SIG-M5 treated with dmso at 0.1 percent for 504 hours (cell line): ENCODE measurements at regions not wholly inside any gene's neighbourhood (a gene's known extent, or its start where the extent isn't known, plus 50 kb on each side); places are given as distances from the start of the nearest gene placed in this dataset.
"Not testable (repeated sequence)": the region's sequence is repeated elsewhere in the genome, so short reads cannot be mapped to it uniquely, and the experiment has no call there.

Source experiments
- DNase-seq: peaks from one replicate; lab custom pipeline; 2025; ENCODE audit not compliant: unreplicated experiment; lab: John Stamatoyannopoulos, UW

- no peak for DNase-seq
These were observed 2017.3 kb downstream of the C4orf33 start for GRCh38 chr4:131113273-131113672.

DNA sequence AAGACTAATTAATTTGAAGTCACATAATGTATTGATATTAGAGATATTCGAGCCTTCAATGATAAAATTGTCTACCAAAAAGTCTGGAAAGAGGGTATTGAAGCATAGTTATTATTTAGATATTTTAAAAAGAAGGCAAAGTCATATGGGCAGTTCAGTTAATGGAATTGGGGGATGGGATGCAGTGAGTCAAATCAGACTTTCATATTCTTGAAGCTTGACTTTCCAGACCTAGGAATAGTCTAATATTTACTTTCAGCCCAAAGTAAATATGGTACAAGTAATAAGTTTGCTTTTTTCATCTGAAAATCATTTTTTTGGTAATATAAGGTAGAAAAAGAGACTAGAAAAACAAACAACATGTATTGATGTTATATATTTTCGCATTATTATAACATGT lies 2017.8 kb downstream of the C4orf33 start:
- DNase-seq, result no peak

DNA sequence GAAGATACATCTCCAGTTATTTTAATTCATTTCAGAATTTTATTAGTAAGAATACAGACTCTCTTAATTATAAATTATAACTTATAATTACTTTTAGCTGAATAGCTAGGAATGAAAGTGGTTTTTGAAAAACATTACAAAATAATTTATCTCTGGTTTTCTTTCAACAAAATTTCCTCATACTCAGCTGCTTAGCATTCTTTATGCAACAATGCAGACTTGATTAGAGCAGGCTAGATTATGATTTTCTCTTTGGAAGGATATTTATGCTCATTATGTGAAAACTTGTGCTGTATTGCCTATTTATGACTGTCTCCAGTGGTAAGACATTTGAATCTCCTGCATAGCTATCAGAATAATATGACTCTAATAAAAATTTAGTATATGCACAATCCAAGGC lies 2023.7 kb downstream of the C4orf33 start:
- DNase-seq, result no peak

DNA sequence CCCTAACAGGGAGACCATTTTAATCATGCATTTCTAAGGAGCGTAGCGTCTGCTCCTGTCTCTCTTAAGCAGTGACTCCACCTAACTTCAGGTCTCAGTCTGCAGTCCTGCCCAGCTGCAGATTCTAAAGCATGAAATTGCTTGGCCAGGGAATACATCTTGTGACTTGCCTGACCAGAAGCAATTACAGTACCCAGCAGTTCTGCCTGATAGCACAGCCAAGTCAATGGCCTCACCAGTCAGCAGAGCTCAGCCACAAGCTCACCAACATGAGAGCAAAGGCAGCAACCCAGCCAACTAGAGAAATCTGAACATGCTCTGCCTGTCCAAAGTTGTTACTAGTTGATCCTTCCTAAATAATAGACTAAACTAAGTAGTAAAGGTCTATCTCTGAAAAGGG lies 2011.9 kb upstream of the PCDH10 start:
- no peak for DNase-seq

GRCh38 chr4:131159261-131159660 lies 1989.8 kb upstream of the PCDH10 start:
- DNase-seq, result no peak

- DNase-seq, result no peak
These were observed 1956.8 kb upstream of the PCDH10 start for GRCh38 chr4:131192318-131192717.

GRCh38 chr4:131207589-131207988 lies 1941.5 kb upstream of the PCDH10 start:
- no peak for DNase-seq

GRCh38 chr4:131248314-131248713 lies 1900.8 kb upstream of the PCDH10 start:
- no peak for DNase-seq

DNA sequence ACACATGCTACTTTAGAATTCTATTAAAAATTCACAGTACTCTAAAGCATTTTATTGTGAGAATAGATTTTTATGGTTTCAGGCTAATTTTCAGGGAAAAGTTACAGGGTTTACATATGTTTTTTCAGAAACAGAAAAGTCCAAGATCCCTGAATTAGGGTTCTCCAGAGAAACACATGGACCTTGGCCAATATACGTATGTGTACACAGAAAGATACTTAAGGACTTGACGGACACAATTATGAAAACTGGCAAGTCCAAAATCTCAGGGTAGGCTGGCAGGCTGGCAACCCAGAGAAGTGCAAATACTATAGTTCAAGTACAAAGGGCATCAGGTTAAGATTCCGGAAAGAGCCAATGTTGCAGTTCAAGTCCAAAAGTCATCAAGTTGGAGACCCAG lies 1897.8 kb upstream of the PCDH10 start:
- no peak for DNase-seq

DNA sequence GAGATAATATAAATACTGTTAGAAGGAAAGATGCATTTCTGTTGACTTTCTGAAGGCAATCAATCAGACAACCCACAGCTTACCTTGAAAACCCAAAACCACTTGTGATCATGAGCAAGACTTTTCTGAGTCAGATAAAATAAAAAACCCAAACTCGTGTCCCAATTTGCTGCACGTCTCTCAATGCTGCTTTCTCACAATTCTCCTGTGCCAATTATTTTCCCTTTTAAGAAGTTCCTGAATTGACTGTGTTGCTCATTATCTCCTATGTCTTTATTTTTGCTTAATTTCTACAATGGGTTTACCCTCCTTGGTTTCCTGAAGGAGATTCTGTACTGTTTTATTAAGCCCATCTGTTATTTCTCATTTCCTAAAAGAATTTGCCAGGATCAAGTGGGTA lies 1891.9 kb upstream of the PCDH10 start:
- no peak for DNase-seq

DNA sequence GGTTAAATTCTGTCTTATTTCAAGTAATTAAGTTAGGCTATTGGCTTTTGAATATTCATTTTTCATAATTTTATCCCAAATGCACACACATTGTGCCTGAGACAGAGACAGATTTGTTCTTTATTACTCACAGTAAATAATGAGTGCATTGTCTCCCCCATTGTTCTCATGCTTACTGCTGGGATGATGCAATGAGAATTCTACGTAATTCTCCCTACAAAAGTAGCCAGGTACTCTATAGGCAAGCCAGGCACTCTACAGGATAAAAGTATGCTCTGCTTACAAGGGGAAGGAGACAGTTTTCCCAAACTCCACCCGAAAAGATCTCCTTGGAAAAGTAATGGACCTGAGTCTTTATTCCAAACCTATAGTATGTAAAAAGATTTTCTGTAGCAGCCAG lies 1890.7 kb upstream of the PCDH10 start:
- no peak for DNase-seq

GRCh38 chr4:131288441-131288840 lies 1860.7 kb upstream of the PCDH10 start:
- DNase-seq, result no peak

DNA sequence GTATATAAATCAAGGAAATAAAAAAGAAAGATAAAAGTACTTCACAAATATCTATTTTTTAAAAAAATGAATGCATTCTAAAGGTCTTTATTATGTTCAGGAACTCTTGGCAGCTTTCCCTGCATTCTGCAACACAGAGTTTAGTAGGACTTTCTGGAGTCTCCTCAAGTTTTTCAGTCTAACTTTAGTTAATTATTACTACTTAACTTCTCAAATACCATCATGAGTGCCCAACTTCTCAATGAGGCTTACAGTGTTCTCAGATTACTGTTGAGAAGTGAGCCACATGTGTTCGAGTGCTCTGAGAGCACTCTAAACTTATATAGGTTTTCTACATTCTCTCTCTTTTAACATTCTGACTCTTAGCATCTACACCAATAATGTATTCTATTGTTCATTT lies 1852.9 kb upstream of the PCDH10 start:
- DNase-seq, result no peak

GRCh38 chr4:131302108-131302507 lies 1847.0 kb upstream of the PCDH10 start:
- DNase-seq, result no peak

GRCh38 chr4:131304686-131305085 lies 1844.4 kb upstream of the PCDH10 start:
- no peak for DNase-seq

DNA sequence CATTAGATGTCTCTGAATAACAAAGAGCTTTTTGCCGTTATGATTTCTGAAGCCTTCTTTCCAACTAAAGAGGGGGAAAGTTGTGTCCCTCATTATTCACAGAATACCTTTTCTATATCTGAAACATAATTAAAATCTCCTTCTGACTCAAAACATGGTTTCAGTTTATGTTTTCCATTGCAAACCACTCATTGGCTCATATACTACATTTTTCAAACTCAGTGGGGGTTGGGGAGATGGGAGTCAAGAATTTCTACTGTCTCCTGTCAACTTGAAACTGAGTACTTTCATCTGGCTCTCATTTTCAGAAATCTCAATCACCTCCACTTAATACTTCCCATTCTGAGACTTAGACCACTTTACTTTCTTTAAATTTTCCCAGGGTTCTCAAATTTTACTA lies 1839.5 kb upstream of the PCDH10 start:
- no peak for DNase-seq

DNA sequence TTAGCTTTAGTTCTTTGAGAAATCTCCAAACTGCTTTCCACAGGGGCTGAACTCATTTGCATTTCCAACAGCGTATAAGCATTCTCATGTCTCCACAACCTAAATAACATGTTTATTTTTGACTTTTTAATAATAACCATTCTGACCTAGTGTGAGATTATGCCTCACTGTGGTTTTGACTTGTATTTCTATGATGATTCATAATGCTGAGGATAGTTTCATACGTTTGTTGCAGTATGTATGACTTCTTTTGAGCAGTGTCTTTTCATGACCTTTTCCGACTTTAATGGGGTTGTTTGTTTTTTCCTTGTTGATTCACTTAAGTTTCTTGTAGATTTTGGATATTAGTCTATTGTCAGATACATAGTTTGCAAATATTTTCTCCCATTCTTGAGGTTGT lies 1833.0 kb upstream of the PCDH10 start:
- no peak for DNase-seq

DNA sequence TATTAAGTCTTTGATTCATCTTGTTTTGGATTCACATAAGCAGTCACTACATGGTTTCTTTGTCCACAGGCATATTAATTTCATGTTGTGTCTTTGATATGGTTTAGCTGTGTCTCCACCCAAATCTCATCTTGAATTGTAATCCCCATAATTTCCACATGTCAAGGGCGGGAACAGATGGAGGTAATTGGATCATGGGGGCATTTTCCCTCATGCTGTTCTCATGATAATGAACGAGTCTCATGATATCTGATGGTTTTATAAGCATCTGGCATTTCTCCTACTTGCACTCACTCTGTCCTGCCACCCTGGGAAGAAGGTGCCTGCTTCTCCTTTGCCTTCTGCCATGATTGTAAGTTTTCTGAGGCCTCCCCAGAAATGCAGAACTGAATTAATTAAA lies 1811.2 kb upstream of the PCDH10 start:
- DNase-seq, result no peak

GRCh38 chr4:131339137-131339536 lies 1810.0 kb upstream of the PCDH10 start:
- no peak for DNase-seq

DNA sequence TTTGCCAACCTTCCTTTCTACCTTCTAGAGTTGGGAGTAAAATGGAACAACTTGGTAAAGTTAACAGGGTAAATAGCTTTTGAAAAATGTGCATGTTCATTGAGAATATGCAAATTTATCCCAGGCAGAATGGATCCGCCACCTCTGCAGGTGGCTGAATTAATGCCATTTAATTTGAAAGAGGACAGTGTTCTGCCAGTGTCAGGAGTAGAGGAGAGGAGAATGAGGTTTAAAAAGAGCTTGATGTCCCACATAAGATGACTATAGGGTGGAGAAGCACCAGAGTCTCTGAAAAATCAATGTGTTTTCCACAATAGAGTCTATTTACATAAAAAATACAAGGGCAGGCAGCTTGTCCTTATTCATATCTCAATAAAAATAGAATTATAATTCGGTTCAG lies 1804.3 kb upstream of the PCDH10 start:
- DNase-seq, result no peak

DNA sequence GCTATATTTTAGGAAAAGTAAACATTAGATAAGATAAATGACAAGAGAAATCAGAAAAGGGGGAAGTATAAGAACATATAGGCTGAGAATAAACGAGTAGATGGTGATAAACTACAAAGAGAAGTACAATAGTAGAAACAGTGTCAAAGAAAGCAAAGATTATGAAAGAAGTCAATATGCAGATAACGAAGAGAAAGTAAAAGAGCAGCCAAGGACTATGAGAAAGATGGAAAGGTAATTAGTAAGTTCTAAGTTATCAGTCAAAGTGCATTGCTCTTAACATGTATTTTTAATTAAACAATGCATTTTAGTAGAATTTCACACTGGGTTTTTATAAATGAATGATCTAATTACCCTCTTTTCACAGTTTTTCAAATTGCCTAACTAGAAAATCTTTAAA lies 1801.3 kb upstream of the PCDH10 start:
- no peak for DNase-seq

DNA sequence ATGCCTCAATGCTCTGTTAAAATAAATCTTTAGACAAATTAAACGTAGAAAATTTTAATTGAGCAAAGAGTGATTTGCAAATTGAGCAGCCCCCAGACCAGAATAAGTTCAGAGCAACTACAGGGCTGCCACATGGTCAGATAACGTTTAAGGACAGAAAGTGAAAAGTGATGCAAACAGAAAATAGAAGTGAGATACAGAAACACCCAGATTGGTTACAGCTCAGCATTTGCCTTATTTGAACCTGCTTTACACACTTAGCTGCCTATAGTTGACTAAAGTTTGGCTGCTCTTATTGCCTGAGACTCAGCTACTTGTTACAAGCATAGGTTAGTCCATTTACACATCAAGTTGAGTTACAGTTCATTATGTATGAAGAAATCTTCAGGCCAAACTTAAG lies 1800.8 kb upstream of the PCDH10 start:
- no peak for DNase-seq

DNA sequence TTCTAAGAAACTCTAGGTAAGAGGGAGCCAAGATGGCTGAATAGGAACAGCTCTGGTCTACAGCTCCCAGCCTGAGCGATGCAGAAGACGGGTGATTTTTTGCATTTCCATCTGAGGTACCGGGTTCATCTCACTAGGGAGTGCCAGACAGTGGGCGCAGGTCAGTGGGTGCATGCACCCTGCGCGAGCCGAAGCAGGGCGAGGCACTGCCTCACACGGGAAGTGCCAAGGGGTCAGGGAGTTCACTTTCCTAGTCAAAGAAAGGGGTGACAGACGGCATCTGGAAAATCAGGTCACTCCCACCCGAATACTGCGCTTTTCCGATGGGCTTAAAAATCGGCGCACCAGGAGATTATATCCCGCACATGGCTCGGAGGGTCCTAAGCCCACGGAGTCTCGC lies 1796.7 kb upstream of the PCDH10 start:
- not testable (repeated sequence) for DNase-seq

GRCh38 chr4:131366714-131367113 lies 1782.4 kb upstream of the PCDH10 start:
- DNase-seq, result no peak
